CD14-positive monocyte (primary cell): ENCODE measurements at regions not wholly inside any gene's neighbourhood (a gene's known extent, or its start where the extent isn't known, plus 50 kb on each side); places are given as distances from the start of the nearest gene placed in this dataset.
A peak's percentile ranks its signal among the peaks of the same experiment; 100 is the strongest.

ENCODE experiments used
- DNase-seq, 3 donors: peaks; one replicate each; pipeline ENCODE4 v3.0.0-alpha.2; 2011 to 2022
- H2AFZ ChIP-seq: 2 replicates; pipeline ENCODE4 v1.6.0; 2012; ENCODE audit warnings: mild to moderate bottlenecking, low read depth, low read length, inconsistent platforms; ENCODE audit not compliant: insufficient read depth, poor library complexity, severe bottlenecking
- H3K27ac ChIP-seq, 2 donors: 1 replicate in 1 of 2; 2 replicates in 1 of 2; pipeline ENCODE4 v1.5.1; 2012 to 2013; ENCODE audit warnings: low read length in 2 of 2, control low read depth in 1 of 2, inconsistent platforms in 1 of 2, low read depth in 1 of 2, mild to moderate bottlenecking in 1 of 2
- H3K27me3 ChIP-seq, 2 donors: one replicate each; pipeline versions ENCODE4 v1.6.0 to v1.6.1; 2011 to 2013; ENCODE audit warnings: low read length in 2 of 2; ENCODE audit not compliant: control insufficient read depth in 2 of 2, insufficient read depth in 2 of 2
- H3K36me3 ChIP-seq, 2 donors: replicated peaks in 1 of 2; 1 replicate in 1 of 2; 2 replicates in 1 of 2; pipeline versions ENCODE4 v1.5.1 to v1.6.1; 2012 to 2013; ENCODE audit warnings: low read length in 2 of 2, control low read depth in 1 of 2, inconsistent platforms in 1 of 2, mild to moderate bottlenecking in 1 of 2; ENCODE audit not compliant: insufficient read depth in 2 of 2, control insufficient read depth in 1 of 2
- H3K4me1 ChIP-seq, 2 donors: 1 replicate in 1 of 2; 2 replicates in 1 of 2; pipeline versions ENCODE4 v1.5.1 to v1.6.1; 2012 to 2013; ENCODE audit warnings: low read length in 2 of 2, control low read depth in 1 of 2, inconsistent platforms in 1 of 2, mild to moderate bottlenecking in 1 of 2, moderate library complexity in 1 of 2; ENCODE audit not compliant: insufficient read depth in 2 of 2, control insufficient read depth in 1 of 2
- H3K4me2 ChIP-seq: replicated peaks from 2 replicates; pipeline ENCODE3; 2012; ENCODE audit warnings: low read length, moderate library complexity, mild to moderate bottlenecking; ENCODE audit not compliant: poor library complexity, severe bottlenecking; ENCODE audit errors: extremely low read depth
- H3K4me3 ChIP-seq, 3 experiments: fragments of 200-600 bp in 1 of 3; sonication (generic) in 1 of 3; replicated peaks in 1 of 3; 1 replicate in 2 of 3; 2 replicates in 1 of 3; pipeline ENCODE4 v1.5.1; 2011 to 2013; ENCODE audit warnings: low read length in 3 of 3, mild to moderate bottlenecking in 3 of 3, control low read depth in 2 of 3, low read depth in 2 of 3, inconsistent platforms in 1 of 3, moderate library complexity in 1 of 3
- H3K79me2 ChIP-seq: 2 replicates; pipeline ENCODE4 v1.6.0; 2012; ENCODE audit warnings: mild to moderate bottlenecking, control low read depth, inconsistent platforms, low read length, moderate library complexity; ENCODE audit not compliant: insufficient read depth
- H3K9ac ChIP-seq: 2 replicates; pipeline ENCODE4 v1.6.0; 2017; ENCODE audit warnings: low read length, mild to moderate bottlenecking; ENCODE audit not compliant: insufficient read depth, poor library complexity, severe bottlenecking
- H3K9me3 ChIP-seq, 2 donors: replicated peaks in 1 of 2; 1 replicate in 1 of 2; 2 replicates in 1 of 2; pipeline versions ENCODE4 v1.5.1 to v1.6.1; 2012 to 2013; ENCODE audit warnings: low read length in 2 of 2, control low read depth in 1 of 2; ENCODE audit not compliant: control insufficient read depth in 1 of 2, insufficient read depth in 1 of 2
- H4K20me1 ChIP-seq: 2 replicates; pipeline ENCODE4 v1.6.0; 2012; ENCODE audit warnings: mild to moderate bottlenecking, low read length, control low read depth, moderate library complexity; ENCODE audit not compliant: insufficient read depth
- H3K27ac Mint-ChIP-seq, 7 donors: one replicate each; pipeline ENCODE4 v1.8.0; 2020; ENCODE audit warnings: mild to moderate bottlenecking in 7 of 7, mixed read lengths in 7 of 7, moderate library complexity in 6 of 7, inconsistent platforms in 2 of 7
- H3K27me3 Mint-ChIP-seq, 3 donors: one replicate each; pipeline ENCODE4 v1.8.0; 2021 to 2022; ENCODE audit warnings: low read depth in 3 of 3, mild to moderate bottlenecking in 3 of 3, mixed read lengths in 3 of 3, moderate library complexity in 3 of 3, inconsistent platforms in 1 of 3
- H3K36me3 Mint-ChIP-seq, 2 donors: one replicate each; pipeline ENCODE4 v1.8.0; 2020; ENCODE audit warnings: mixed read lengths in 2 of 2, inconsistent platforms in 1 of 2, mild to moderate bottlenecking in 1 of 2
- H3K4me1 Mint-ChIP-seq: one replicate; pipeline ENCODE4 v1.8.0; 2020; ENCODE audit warnings: mild to moderate bottlenecking, mixed read lengths
- H3K4me3 Mint-ChIP-seq, 2 donors: one replicate each; pipeline ENCODE4 v1.8.0; 2020; ENCODE audit warnings: mild to moderate bottlenecking in 2 of 2, mixed read lengths in 2 of 2, moderate library complexity in 1 of 2
- H3K9me3 Mint-ChIP-seq, 7 donors: one replicate each; pipeline ENCODE4 v1.8.0; 2020 to 2022; ENCODE audit warnings: mixed read lengths in 7 of 7, mild to moderate bottlenecking in 6 of 7, moderate library complexity in 6 of 7, inconsistent platforms in 2 of 7
- CTCF ChIP-seq: fragments of 200-600 bp; IDR thresholded peaks from one replicate; pipeline ENCODE4 v1.8.0; 2022; ENCODE audit warnings: antibody characterized with exemption, mild to moderate bottlenecking
- WGBS: methylation state at CpG from one replicate; pipeline ENCODE4 v1.1.5; 2013; ENCODE audit warnings: missing lambda C conversion rate; ENCODE audit not compliant: insufficient coverage; 5-methylcytosine and 5-hydroxymethylcytosine counted together
- intact Hi-C, 2 donors: fragments of 100-400 bp; cut with micrococcal nuclease; formaldehyde crosslinking; loops; one replicate each; pipeline versions ENCODE4 v1.15.0 to v1.15.1; 2023

GRCh38 chr3:193789455-193789854 lies 196.4 kb downstream of the OPA1 start:
- Histone ChIP-seq H3K36me3 (no peaks in the 10 kb centered on the region), H3K4me2 (no peak overlapping the region), H4K20me1 (no peaks in the 10 kb centered on the region), H3K27ac (no peak overlapping the region), H3K4me3 (no peak overlapping the region), H3K9ac (no peak overlapping the region), H3K9me3 (no peaks in the 10 kb centered on the region), H3K4me1 (no peaks in the 10 kb centered on the region), H2AFZ (no peak overlapping the region), H3K79me2 (no peaks in the 10 kb centered on the region), H3K27me3 (peaks cover 2 to 6% of the 10 kb centered on the region in 2 donors)
- no peaks in the 10 kb centered on the region for H3K36me3 Mint-ChIP-seq
- no peak overlapping the region for H3K27ac Mint-ChIP-seq
- 83% methylated on average over 1 of the region's 1 CpG for WGBS
- no peak for DNase-seq
- H3K4me1 Mint-ChIP-seq: peaks cover 4% of the 10 kb centered on the region
- intact Hi-C loops: no loop called here
- no peak overlapping the region for H3K4me3 Mint-ChIP-seq
- peaks cover 14 to 43% (median 15%) of the 10 kb centered on the region in 3 donors for H3K27me3 Mint-ChIP-seq
- TF ChIP-seq CTCF: no peak
- H3K9me3 Mint-ChIP-seq: peaks cover 0 to 2% (median 0%) of the 10 kb centered on the region in 7 donors

- Mint-ChIP-seq H3K27ac (peak overlapping the region in 1 of 7 donors; percentile 0), H3K36me3 (no peaks in the 10 kb centered on the region)
- H3K9ac ChIP-seq: no peak overlapping the region
Measured at GRCh38 chr3:193790086-193790990, 197.3 kb downstream of the OPA1 start.

More at GRCh38 chr3:193790086-193790990, 197.3 kb downstream of the OPA1 start:
- peaks cover 4% of the 10 kb centered on the region for H3K4me1 Mint-ChIP-seq
- H3K4me2 ChIP-seq: no peak overlapping the region
- H3K9me3 ChIP-seq: no peaks in the 10 kb centered on the region
- H3K27ac ChIP-seq: no peak overlapping the region
- peaks cover 0 to 2% (median 0%) of the 10 kb centered on the region in 7 donors for H3K9me3 Mint-ChIP-seq
- H3K27me3 Mint-ChIP-seq: peaks cover 14 to 43% (median 15%) of the 10 kb centered on the region in 3 donors
- no peak overlapping the region for H3K4me3 Mint-ChIP-seq
- no peaks in the 10 kb centered on the region for H3K4me1 ChIP-seq
- DNase-seq: no peak
- WGBS: 93% methylated on average over 3 of the region's 4 CpGs
- no peak for TF ChIP-seq CTCF
- no peaks in the 10 kb centered on the region for H4K20me1 ChIP-seq
- no peak overlapping the region for H2AFZ ChIP-seq
- H3K79me2 ChIP-seq: no peaks in the 10 kb centered on the region
- peaks cover 2 to 6% of the 10 kb centered on the region in 2 donors for H3K27me3 ChIP-seq
- intact Hi-C loops: no loop called here
- H3K36me3 ChIP-seq: no peaks in the 10 kb centered on the region
- no peak overlapping the region for H3K4me3 ChIP-seq
